ENCODE measurements at regions not wholly inside any gene's neighbourhood (a gene's known extent, or its start where the extent isn't known, plus 50 kb on each side); places are given as distances from the start of the nearest gene placed in this dataset.

DNA sequence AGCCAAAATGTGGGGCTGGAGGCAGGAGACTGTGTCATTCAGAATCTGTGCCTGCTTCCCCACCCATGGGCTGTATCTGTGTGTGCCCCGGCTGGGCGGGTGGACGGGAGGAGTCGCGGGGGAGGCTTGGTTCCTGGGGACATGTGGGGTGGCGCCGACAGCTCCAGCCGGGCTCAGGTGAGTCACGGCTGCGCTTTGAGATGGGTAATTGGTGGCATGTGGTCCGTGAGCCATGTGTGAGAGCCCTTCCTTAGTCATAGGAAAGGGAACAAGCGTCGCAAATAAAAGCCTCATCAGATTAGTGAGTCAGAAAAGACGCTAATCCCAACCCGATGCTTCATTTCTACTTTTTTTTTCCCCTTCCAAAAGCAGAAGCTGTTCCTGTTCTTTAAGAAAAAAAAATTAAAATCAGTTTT, 118.6 kb upstream of the ZNF536 start (continued):
- TF ChIP-seq, protein P1, sequence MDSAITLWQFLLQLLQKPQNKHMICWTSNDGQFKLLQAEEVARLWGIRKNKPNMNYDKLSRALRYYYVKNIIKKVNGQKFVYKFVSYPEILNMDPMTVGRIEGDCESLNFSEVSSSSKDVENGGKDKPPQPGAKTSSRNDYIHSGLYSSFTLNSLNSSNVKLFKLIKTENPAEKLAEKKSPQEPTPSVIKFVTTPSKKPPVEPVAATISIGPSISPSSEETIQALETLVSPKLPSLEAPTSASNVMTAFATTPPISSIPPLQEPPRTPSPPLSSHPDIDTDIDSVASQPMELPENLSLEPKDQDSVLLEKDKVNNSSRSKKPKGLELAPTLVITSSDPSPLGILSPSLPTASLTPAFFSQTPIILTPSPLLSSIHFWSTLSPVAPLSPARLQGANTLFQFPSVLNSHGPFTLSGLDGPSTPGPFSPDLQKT (IDR thresholded peaks at IDR 0.05; ENCODE audit: borderline replicate concordance, low read depth, low read length), result no peak
- peak; percentile 90 for TF ChIP-seq GLIS2 (tag by site-specific recombination; IDR thresholded peaks at IDR 0.05)
- no peak for TF ChIP-seq ZNF560 (tag by site-specific recombination; IDR thresholded peaks at IDR 0.05; ENCODE audit: borderline replicate concordance)
- no peak for TF ChIP-seq ZXDB (tag by site-specific recombination; IDR thresholded peaks at IDR 0.05)
- TF ChIP-seq ZNF391 (tag by site-specific recombination; IDR thresholded peaks at IDR 0.05; ENCODE audit: borderline replicate concordance, low read depth), result no peak
- TF ChIP-seq ZNF366 (tag by site-specific recombination; conservative IDR thresholded peaks at IDR 0.05), result peak; percentile 64
- TF ChIP-seq ZNF121 (tag by site-specific recombination; IDR thresholded peaks at IDR 0.05), result no peak
- TF ChIP-seq, protein P2, sequence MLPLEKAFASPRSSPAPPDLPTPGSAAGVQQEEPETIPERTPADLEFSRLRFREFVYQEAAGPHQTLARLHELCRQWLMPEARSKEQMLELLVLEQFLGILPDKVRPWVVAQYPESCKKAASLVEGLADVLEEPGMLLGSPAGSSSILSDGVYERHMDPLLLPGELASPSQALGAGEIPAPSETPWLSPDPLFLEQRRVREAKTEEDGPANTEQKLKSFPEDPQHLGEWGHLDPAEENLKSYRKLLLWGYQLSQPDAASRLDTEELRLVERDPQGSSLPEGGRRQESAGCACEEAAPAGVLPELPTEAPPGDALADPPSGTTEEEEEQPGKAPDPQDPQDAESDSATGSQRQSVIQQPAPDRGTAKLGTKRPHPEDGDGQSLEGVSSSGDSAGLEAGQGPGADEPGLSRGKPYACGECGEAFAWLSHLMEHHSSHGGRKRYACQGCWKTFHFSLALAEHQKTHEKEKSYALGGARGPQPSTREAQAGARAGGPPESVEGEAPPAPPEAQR (tag by site-specific recombination; IDR thresholded peaks at IDR 0.05), result no peak
- TF ChIP-seq SP3 (tag by site-specific recombination; IDR thresholded peaks at IDR 0.05), result peak; percentile 67
- TF ChIP-seq HOXC10 (CRISPR knock-in tag; IDR thresholded peaks at IDR 0.05), result no peak
- TF ChIP-seq ZNF701 (tag by site-specific recombination; IDR thresholded peaks at IDR 0.05), result no peak
- TF ChIP-seq ZNF146 (tag by site-specific recombination; IDR thresholded peaks at IDR 0.05), result no peak
- no peak for TF ChIP-seq FEZF1 (tag by site-specific recombination; IDR thresholded peaks at IDR 0.05)
- TF ChIP-seq KLF1 (tag by site-specific recombination; IDR thresholded peaks at IDR 0.05), result peak; percentile 91
- TF ChIP-seq MYNN (tag by site-specific recombination; IDR thresholded peaks at IDR 0.05; ENCODE audit: borderline replicate concordance), result peak; percentile 88
- TF ChIP-seq ZNF19 (tag by site-specific recombination; IDR thresholded peaks at IDR 0.05; ENCODE audit: low read depth), result no peak
- no peak for TF ChIP-seq ZNF169 (tag by site-specific recombination; IDR thresholded peaks at IDR 0.05)
- peak; percentile 93 for TF ChIP-seq PRDM1 (tag by site-specific recombination; IDR thresholded peaks at IDR 0.05)
- no peak for TF ChIP-seq ZNF596 (tag by site-specific recombination; IDR thresholded peaks at IDR 0.05)
- TF ChIP-seq ZBTB48 (tag by site-specific recombination; IDR thresholded peaks at IDR 0.05), result no peak
- TF ChIP-seq YY1 (tag by site-specific recombination; IDR thresholded peaks at IDR 0.05), result no peak
- TF ChIP-seq, protein P3, sequence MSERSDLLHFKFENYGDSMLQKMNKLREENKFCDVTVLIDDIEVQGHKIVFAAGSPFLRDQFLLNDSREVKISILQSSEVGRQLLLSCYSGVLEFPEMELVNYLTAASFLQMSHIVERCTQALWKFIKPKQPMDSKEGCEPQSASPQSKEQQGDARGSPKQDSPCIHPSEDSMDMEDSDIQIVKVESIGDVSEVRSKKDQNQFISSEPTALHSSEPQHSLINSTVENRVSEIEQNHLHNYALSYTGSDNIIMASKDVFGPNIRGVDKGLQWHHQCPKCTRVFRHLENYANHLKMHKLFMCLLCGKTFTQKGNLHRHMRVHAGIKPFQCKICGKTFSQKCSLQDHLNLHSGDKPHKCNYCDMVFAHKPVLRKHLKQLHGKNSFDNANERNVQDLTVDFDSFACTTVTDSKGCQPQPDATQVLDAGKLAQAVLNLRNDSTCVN (tag by site-specific recombination; optimal IDR thresholded peaks at IDR 0.05), result peak; percentile 30
- peak; percentile 90 for TF ChIP-seq WT1 (tag by site-specific recombination; IDR thresholded peaks at IDR 0.05)
- TF ChIP-seq ZNF155 (tag by site-specific recombination; IDR thresholded peaks at IDR 0.05), result no peak
- TF ChIP-seq ZNF561 (tag by site-specific recombination; IDR thresholded peaks at IDR 0.05; ENCODE audit: borderline replicate concordance), result peak; percentile 44; the same call in 1 of the 2 replicates
- TF ChIP-seq ZNF624 (tag by site-specific recombination; IDR thresholded peaks at IDR 0.05), result no peak
- no peak for TF ChIP-seq ZFP41 (tag by site-specific recombination; IDR thresholded peaks at IDR 0.05; ENCODE audit: borderline replicate concordance)
- no peak for TF ChIP-seq ZNF558 (tag by site-specific recombination; IDR thresholded peaks at IDR 0.05)
- TF ChIP-seq MEIS1 (CRISPR knock-in tag; IDR thresholded peaks at IDR 0.05; ENCODE audit: borderline replicate concordance), result no peak
- TF ChIP-seq, protein P4, sequence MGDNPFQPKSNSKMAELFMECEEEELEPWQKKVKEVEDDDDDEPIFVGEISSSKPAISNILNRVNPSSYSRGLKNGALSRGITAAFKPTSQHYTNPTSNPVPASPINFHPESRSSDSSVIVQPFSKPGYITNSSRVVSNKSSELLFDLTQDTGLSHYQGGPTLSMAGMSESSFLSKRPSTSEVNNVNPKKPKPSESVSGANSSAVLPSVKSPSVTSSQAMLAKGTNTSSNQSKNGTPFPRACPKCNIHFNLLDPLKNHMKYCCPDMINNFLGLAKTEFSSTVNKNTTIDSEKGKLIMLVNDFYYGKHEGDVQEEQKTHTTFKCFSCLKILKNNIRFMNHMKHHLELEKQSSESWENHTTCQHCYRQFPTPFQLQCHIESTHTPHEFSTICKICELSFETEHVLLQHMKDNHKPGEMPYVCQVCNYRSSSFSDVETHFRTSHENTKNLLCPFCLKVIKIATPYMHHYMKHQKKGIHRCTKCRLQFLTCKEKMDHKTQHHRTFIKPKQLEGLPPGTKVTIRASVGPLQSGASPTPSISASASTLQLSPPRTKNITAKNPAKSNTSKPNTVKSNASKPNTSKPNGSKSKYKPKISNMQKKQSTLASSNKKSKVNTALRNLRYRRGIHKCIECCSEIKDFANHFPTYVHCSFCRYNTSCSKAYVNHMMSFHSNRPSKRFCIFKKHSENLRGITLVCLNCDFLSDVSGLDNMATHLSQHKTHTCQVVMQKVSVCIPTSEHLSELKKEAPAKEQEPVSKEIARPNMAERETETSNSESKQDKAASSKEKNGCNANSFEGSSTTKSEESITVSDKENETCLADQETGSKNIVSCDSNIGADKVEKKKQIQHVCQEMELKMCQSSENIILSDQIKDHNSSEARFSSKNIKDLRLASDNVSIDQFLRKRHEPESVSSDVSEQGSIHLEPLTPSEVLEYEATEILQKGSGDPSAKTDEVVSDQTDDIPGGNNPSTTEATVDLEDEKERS (tag by site-specific recombination; IDR thresholded peaks at IDR 0.05), result no peak
- TF ChIP-seq, protein P5, sequence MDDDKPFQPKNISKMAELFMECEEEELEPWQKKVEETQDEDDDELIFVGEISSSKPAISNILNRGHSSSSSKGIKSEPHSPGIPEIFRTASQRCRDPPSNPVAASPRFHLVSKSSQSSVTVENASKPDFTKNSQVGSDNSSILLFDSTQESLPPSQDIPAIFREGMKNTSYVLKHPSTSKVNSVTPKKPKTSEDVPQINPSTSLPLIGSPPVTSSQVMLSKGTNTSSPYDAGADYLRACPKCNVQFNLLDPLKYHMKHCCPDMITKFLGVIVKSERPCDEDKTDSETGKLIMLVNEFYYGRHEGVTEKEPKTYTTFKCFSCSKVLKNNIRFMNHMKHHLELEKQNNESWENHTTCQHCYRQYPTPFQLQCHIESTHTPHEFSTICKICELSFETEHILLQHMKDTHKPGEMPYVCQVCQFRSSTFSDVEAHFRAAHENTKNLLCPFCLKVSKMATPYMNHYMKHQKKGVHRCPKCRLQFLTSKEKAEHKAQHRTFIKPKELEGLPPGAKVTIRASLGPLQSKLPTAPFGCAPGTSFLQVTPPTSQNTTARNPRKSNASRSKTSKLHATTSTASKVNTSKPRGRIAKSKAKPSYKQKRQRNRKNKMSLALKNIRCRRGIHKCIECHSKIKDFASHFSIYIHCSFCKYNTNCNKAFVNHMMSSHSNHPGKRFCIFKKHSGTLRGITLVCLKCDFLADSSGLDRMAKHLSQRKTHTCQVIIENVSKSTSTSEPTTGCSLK (tag by site-specific recombination; IDR thresholded peaks at IDR 0.05), result no peak
- TF ChIP-seq, protein P6, sequence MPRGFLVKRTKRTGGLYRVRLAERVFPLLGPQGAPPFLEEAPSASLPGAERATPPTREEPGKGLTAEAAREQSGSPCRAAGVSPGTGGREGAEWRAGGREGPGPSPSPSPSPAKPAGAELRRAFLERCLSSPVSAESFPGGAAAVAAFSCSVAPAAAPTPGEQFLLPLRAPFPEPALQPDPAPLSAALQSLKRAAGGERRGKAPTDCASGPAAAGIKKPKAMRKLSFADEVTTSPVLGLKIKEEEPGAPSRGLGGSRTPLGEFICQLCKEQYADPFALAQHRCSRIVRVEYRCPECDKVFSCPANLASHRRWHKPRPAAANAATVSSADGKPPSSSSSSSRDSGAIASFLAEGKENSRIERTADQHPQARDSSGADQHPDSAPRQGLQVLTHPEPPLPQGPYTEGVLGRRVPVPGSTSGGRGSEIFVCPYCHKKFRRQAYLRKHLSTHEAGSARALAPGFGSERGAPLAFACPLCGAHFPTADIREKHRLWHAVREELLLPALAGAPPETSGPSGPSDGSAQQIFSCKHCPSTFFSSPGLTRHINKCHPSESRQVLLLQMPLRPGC (tag by site-specific recombination; IDR thresholded peaks at IDR 0.05), result peak; percentile 80
